Right lobe of liver (tissue), 6 donors: ENCODE measurements at regions not wholly inside any gene's neighbourhood (a gene's known extent, or its start where the extent isn't known, plus 50 kb on each side); places are given as distances from the start of the nearest gene placed in this dataset.

ENCODE experiments used
- ATAC-seq, 4 donors: fragments of 200-7000 bp; cut with Tn5 transposase; one replicate each; pipeline ENCODE4 v1.9.1; 2020; ENCODE audit warnings: mild to moderate bottlenecking in 4 of 4, moderate library complexity in 4 of 4
- DNase-seq, 3 donors: peaks; one replicate each; pipeline ENCODE4 v3.0.0-alpha.2; 2020
- H3K27ac ChIP-seq, 3 donors: fragments of 200-600 bp; one replicate each; pipeline ENCODE4 v1.8.0; 2022
- H3K27me3 ChIP-seq, 2 donors: fragments of 200-600 bp; one replicate each; pipeline ENCODE4 v1.8.0; 2022
- H3K36me3 ChIP-seq, 4 donors: fragments of 200-600 bp; sonication (generic) in 1 of 4; one replicate each; pipeline versions ENCODE4 v1.5.1 to v1.8.0; 2017 to 2022; ENCODE audit warnings: control low read depth in 1 of 4
- H3K4me1 ChIP-seq, 4 donors: fragments of 200-600 bp; sonication (generic) in 1 of 4; one replicate each; pipeline versions ENCODE4 v1.5.1 to v1.8.0; 2017 to 2022; ENCODE audit warnings: control low read depth in 1 of 4
- H3K4me3 ChIP-seq, 3 donors: fragments of 200-600 bp; one replicate each; pipeline ENCODE4 v1.8.0; 2022
- H3K9me3 ChIP-seq, 4 donors: fragments of 200-600 bp; sonication (generic) in 1 of 4; one replicate each; pipeline versions ENCODE4 v1.5.1 to v1.8.0; 2017 to 2022; ENCODE audit warnings: control low read depth in 1 of 4
- POLR2A ChIP-seq: fragments of 450-650 bp; IDR thresholded peaks from one replicate; pipeline ENCODE4 v1.6.1; 2017; ENCODE audit warnings: antibody characterized with exemption, mild to moderate bottlenecking
- WGBS: methylation state at CpG from one replicate; pipeline ENCODE4 v1.1.6; 2018; ENCODE audit warnings: low coverage, low lambda C conversion rate; ENCODE audit not compliant: insufficient coverage; ENCODE audit errors: missing lambda C conversion rate; 5-methylcytosine and 5-hydroxymethylcytosine counted together
- intact Hi-C, 2 donors: fragments of 100-400 bp; cut with DNase I; formaldehyde crosslinking; loops; one replicate each; pipeline versions ENCODE4 v1.11.2 to v1.14.1; 2022
- TF ChIP-seq, protein P1 (sequence below), 4 donors: fragments of 200-600 bp in 3 of 4; fragments of 450-650 bp in 1 of 4; IDR thresholded peaks; one replicate each; pipeline versions ENCODE4 v1.5.1 to v1.8.0; 2016 to 2022; ENCODE audit warnings: antibody characterized with exemption in 4 of 4, mild to moderate bottlenecking in 2 of 4
- donor health status: DM: no; HTN: yes; CAD: no.
- donor health status: DM: no; HTN: no; CAD: no.
- donor health status: DM: no; HTN: no; CAD: no.
- donor health status: DM: no; HTN: yes; CAD: no.
- donor health status: DM: no; HTN: yes; CAD: no.

DNA sequence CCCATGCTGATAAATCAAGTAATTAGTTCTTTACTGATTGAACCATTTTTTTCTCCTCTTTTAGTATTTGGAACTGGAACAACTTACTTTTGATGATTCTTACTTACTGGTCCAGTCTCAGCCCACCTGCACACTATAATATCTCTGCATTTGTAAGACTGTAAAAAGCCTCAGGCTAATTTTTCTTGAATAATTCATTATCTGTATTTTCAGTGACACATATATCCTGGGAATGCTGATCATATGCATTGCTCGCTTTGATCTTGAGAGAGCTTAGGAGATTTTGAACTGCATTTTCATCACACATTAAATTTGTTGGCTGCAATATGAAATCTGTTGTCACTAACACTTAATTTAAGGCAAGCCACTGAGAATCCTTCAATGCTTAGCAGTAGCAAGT lies 760.6 kb downstream of the EDEM1 start:
- TF ChIP-seq, protein P1, sequence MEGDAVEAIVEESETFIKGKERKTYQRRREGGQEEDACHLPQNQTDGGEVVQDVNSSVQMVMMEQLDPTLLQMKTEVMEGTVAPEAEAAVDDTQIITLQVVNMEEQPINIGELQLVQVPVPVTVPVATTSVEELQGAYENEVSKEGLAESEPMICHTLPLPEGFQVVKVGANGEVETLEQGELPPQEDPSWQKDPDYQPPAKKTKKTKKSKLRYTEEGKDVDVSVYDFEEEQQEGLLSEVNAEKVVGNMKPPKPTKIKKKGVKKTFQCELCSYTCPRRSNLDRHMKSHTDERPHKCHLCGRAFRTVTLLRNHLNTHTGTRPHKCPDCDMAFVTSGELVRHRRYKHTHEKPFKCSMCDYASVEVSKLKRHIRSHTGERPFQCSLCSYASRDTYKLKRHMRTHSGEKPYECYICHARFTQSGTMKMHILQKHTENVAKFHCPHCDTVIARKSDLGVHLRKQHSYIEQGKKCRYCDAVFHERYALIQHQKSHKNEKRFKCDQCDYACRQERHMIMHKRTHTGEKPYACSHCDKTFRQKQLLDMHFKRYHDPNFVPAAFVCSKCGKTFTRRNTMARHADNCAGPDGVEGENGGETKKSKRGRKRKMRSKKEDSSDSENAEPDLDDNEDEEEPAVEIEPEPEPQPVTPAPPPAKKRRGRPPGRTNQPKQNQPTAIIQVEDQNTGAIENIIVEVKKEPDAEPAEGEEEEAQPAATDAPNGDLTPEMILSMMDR (IDR thresholded peaks at IDR 0.05), result no peak
- no peak for TF ChIP-seq POLR2A
- Histone ChIP-seq H3K27me3 (no peaks in the 10 kb centered on the region), H3K36me3 (no peaks in the 10 kb centered on the region), H3K4me1 (no peaks in the 10 kb centered on the region), H3K9me3 (no peaks in the 10 kb centered on the region), H3K27ac (no peak overlapping the region), H3K4me3 (no peak overlapping the region)
- intact Hi-C loops, result no loop called here
- DNase-seq (no peak), ATAC-seq (no peak)
- 85% methylated on average over 1 of the region's 1 CpG for WGBS

DNA sequence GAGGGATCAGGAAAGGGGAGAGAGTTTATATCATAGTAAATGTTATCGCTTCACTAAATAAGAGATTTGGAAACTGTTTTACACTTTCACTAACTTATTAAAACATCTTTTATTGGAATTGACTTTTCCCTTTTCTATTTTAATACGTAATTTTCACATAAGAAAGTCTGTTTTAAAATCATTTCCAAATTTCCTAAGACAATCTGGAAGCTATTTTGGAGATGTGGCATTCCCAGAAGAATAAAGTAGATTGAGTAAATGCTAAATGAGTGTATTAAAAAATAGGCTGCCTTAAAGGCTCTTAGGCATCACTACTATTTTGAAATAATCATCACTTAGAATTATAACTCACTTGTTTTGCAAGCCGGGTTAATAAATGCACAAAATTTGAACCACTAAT lies 763.5 kb downstream of the EDEM1 start:
- 50% methylated on average over 3 of the region's 3 CpGs for WGBS
- no peak overlapping the region for H3K4me3 ChIP-seq

DNA sequence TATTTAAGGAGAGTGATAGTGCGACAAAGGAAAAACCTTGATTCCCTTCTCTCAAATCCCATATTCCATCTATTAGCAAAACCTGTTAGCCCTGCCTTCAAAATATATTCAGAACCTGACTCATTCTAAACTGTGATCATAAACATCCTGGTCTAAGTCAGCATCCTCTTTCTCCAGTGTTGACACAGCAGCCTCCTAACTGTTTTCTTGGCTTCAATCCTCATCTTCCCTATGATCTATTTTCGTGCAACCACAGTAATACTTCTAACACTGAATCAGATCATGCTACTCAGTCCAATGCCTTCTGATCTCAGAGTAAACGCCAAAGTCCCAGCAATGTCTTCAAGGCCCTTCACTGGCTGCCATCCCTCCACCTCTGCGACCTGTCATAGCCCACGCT lies 785.1 kb downstream of the EDEM1 start:
- 51% methylated on average over 5 of the region's 5 CpGs for WGBS
- Histone ChIP-seq H3K4me3 (no peak overlapping the region), H3K36me3 (no peaks in the 10 kb centered on the region), H3K9me3 (no peaks in the 10 kb centered on the region), H3K4me1 (no peaks in the 10 kb centered on the region), H3K27me3 (no peaks in the 10 kb centered on the region), H3K27ac (no peak overlapping the region)
- no peak for TF ChIP-seq POLR2A
- TF ChIP-seq, protein P1 (IDR thresholded peaks at IDR 0.05), result no peak
- intact Hi-C loops, result no loop called here
- DNase-seq, result no peak
- ATAC-seq, result no peak

More for the DNA sequence above, 763.5 kb downstream of the EDEM1 start:
- no peak for DNase-seq
- no peaks in the 10 kb centered on the region for H3K36me3 ChIP-seq
- no peaks in the 10 kb centered on the region for H3K27me3 ChIP-seq
- no peak for ATAC-seq
- TF ChIP-seq, protein P1 (IDR thresholded peaks at IDR 0.05), result no peak
- TF ChIP-seq POLR2A, result no peak
- H3K27ac ChIP-seq, result no peak overlapping the region
- H3K9me3 ChIP-seq, result no peaks in the 10 kb centered on the region
- no peaks in the 10 kb centered on the region for H3K4me1 ChIP-seq
- intact Hi-C loops, result no loop called here

- no peaks in the 10 kb centered on the region for H3K27me3 ChIP-seq
- peak; percentile 33 to 68 (median 52) for ATAC-seq
- no peak overlapping the region for H3K4me3 ChIP-seq
- H3K9me3 ChIP-seq, result no peaks in the 10 kb centered on the region
- no peak for TF ChIP-seq POLR2A
- TF ChIP-seq, protein P1 (IDR thresholded peaks at IDR 0.05), result no peak
- intact Hi-C loops, result no loop called here
- no peak for DNase-seq
- no peak overlapping the region for H3K27ac ChIP-seq
- WGBS, result 36% methylated on average over 3 of the region's 3 CpGs
- H3K4me1 ChIP-seq, result no peaks in the 10 kb centered on the region
- no peaks in the 10 kb centered on the region for H3K36me3 ChIP-seq
These were observed 787.3 kb downstream of the EDEM1 start for GRCh38 chr3:5974630-5975322.

GRCh38 chr3:5977331-5977730 lies 789.8 kb downstream of the EDEM1 start:
- H3K9me3 ChIP-seq, result no peaks in the 10 kb centered on the region
- no peak for DNase-seq
- no peak overlapping the region for H3K4me3 ChIP-seq
- no peaks in the 10 kb centered on the region for H3K27me3 ChIP-seq
- no peak overlapping the region for H3K27ac ChIP-seq
- H3K4me1 ChIP-seq, result no peaks in the 10 kb centered on the region
- intact Hi-C loops, result no loop called here
- 63% methylated on average over 8 of the region's 8 CpGs for WGBS
- H3K36me3 ChIP-seq, result no peaks in the 10 kb centered on the region
- TF ChIP-seq, protein P1 (IDR thresholded peaks at IDR 0.05), result no peak
- TF ChIP-seq POLR2A, result no peak
- ATAC-seq, result no peak
